GM21723 (cell line): ENCODE measurements at regions not wholly inside any gene's neighbourhood (a gene's known extent, or its start where the extent isn't known, plus 50 kb on each side); places are given as distances from the start of the nearest gene placed in this dataset.
"Not testable (repeated sequence)": the region's sequence is repeated elsewhere in the genome, so short reads cannot be mapped to it uniquely, and the experiment has no call there.

Experiments
- ATAC-seq: cut with Tn5 transposase; IDR thresholded peaks from one replicate; pipeline ENCODE4 v1.9.1; 2021; ENCODE audit warnings: mild to moderate bottlenecking, moderate library complexity; ENCODE audit not compliant: unreplicated experiment

DNA sequence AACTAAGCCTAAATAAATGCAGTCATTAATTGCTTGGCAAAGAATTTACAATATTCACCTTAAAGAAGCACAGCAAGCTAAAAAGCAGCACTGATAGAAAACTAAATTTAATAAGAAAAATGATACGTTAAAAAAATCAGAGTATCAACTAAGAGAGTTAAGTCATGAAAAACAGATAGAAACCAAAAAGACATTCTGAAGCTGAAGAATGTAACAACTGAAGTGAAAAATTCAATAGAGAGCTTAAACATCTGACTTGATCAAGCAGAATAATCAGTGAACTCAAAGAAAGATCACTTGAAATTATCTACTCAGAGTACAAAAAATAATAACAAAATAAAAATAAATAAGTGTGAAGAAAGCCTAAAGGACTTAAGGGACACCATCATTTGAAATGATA lies 588.0 kb upstream of the HS3ST1 start:
- no peak for ATAC-seq

GRCh38 chr4:12005471-12005870 lies 576.8 kb upstream of the HS3ST1 start:
- ATAC-seq = no peak

- ATAC-seq = not testable (repeated sequence)
Observed at GRCh38 chr4:11996581-11996980, 567.9 kb upstream of the HS3ST1 start.

GRCh38 chr4:11976726-11977263 lies 548.1 kb upstream of the HS3ST1 start:
- ATAC-seq = no peak

GRCh38 chr4:11973270-11973669 lies 544.6 kb upstream of the HS3ST1 start:
- ATAC-seq = no peak

GRCh38 chr4:11970754-11971153 lies 542.1 kb upstream of the HS3ST1 start:
- ATAC-seq = no peak

DNA sequence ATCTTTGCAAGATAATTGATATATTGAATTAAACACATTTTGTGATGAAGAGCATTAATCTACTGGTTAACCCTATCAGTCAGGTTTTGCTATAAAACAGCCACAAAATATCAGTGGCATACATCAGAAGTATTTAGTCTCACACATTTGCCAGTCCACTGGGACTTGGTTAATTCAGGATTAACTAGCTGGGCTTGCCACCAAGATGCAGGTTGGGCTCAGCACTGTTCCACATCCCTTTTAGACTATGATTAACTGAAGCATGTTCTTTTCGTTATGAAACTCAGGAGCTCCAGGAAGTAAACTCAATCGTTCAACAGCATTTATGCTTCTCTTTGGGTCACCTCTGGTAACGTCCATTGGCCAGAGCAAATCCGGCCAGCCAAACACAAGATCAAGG lies 538.1 kb upstream of the HS3ST1 start:
- ATAC-seq = no peak

- ATAC-seq = no peak
Observed at GRCh38 chr4:11954093-11954492, 525.4 kb upstream of the HS3ST1 start.

DNA sequence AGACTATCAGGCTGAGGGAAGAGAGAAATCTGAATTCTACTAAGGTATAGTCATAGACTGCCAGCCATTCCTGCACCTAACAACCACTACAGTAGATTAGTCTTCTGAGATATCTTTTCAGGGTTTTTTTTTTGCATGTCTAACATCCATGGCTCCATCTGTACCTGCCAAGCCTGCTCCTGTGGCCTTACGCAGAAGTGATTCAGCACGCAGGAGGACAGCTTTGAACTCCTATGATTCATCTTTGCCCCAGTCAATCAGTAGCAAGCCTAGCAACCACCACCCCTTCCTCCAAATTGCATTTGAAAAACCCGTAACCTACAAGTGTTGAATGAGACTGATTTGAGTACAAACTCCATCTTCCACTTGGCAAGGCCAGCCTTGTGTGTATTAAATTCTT lies 520.7 kb upstream of the HS3ST1 start:
- no peak for ATAC-seq

DNA sequence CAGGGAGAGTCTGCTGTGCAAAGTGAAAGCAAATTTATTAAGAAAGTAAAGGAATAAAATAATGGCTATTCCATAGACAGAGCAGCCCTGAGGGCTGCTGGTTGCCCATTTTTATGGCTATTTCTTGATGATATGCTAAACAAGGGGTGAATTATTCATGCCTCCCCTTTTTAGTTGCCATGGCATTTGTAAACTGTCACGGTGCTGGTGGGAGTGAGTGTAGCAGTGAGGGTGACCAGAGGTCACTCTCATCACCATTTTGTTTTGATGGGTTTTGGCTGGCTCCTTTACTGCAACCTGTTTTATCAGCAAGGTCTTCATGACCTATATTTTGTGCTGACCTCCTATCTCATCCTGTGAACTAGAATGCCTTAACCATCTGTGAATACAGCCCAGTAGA lies 518.9 kb upstream of the HS3ST1 start:
- not testable (repeated sequence) for ATAC-seq

DNA sequence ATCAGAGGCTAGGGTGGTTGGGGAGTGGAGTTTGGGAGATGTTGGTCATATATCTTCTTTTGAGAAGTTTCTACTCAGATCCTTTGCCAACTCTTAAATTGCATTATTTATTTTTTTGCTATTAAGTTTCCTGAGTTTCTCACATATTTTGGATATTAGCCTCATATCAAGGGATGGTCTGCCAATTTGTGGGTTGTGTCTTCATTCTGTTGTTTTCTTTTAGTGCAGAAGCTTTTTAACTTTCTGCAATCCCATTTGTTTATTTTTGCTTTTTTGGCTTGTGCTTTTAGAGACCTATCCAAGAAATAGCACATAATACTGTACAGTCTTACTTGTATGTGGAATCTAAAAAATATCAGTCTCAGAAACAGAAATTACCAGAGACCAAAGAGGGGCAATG lies 509.2 kb upstream of the HS3ST1 start:
- ATAC-seq = no peak

DNA sequence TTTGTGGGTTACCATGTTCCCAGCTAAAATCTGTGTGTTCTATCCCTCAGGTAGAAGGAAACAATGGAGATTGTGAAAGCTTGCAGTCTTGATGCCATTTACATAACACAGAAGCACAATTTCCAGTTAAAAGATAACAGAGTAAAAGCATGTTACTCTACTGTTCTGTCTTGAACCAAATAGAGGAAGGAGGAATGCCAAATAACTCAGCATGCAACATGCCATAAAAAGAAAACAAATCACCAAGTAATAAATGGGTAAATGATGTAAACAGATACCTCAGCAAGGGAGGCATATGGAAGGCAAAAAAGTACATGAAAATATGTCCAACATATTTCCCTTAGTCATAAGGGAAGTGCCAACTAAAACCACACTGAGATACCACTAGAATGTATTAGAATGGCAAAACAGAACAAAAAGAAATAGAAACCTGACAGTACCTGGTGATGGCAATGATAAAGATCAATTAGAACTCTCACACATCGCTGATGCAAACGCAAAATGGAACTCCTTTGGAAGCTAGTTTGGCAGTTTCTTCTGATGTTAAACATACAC lies 502.6 kb upstream of the HS3ST1 start:
- no peak for ATAC-seq

GRCh38 chr4:11929080-11929479 lies 500.4 kb upstream of the HS3ST1 start:
- ATAC-seq = no peak

DNA sequence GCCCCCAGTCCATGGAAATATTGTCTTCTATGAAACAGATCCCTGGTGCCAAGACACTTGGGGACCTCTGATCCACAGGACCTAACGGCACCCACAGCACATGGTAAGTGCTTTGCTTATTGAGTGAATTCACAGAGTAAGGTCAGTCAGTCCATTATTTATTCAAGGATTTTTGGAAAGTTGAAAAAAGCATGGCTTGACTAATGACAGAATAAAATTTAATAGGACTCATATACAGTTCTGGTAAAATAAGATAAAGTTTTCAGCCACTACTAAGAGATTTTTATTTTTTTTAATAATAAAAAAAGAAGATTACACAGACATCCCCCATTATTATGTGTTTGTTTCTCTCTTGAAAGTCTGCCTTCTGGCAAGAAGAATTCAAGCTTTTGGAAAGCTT lies 490.6 kb upstream of the HS3ST1 start:
- no peak for ATAC-seq

- ATAC-seq = no peak
Observed at GRCh38 chr4:11914406-11914805, 485.7 kb upstream of the HS3ST1 start.

- ATAC-seq = no peak
Observed at GRCh38 chr4:11912886-11913285, 484.2 kb upstream of the HS3ST1 start.

- no peak for ATAC-seq
Observed at GRCh38 chr4:11910812-11911211, 482.1 kb upstream of the HS3ST1 start.

DNA sequence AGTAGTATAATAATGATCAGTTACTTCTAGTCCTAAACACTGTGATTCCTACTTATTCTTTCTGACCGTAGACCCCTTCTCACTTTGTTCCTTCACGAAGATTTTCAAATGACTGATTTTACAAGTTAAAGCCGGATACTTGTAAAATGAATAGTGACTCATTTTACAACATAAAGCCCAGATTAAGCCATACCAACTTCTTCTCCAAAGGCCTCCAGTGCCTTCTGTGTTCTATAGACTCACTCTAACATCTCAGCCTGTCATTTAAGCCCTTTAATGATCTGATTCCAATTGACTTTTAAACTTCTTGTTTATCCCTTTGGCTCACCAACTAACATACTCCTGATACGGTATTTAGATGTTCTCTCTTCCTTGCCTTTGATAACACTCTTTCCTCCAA lies 480.0 kb upstream of the HS3ST1 start:
- no peak for ATAC-seq

GRCh38 chr4:11908205-11908604 lies 479.5 kb upstream of the HS3ST1 start:
- no peak for ATAC-seq

GRCh38 chr4:11904846-11905739 lies 476.4 kb upstream of the HS3ST1 start:
- ATAC-seq = no peak

DNA sequence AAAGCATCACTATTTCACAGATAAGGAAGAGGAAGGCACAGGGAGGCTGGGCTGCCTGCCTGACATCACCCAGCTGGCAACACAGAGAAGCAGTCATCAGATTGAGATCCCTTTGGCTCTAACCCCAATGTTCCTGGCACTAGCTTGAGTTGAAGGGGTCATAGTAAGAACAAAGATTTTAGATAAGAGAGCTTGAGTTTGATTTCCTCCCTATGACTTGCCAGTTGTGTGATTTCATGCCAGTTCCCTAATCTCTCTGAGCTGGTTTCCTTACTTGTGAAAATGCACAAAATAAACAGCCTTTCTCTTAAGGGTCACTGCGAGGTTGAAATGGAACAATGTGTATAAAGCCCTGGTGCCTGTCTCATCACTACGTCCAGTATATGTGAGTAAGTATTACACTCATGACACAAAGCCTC lies 475.4 kb upstream of the HS3ST1 start:
- no peak for ATAC-seq

DNA sequence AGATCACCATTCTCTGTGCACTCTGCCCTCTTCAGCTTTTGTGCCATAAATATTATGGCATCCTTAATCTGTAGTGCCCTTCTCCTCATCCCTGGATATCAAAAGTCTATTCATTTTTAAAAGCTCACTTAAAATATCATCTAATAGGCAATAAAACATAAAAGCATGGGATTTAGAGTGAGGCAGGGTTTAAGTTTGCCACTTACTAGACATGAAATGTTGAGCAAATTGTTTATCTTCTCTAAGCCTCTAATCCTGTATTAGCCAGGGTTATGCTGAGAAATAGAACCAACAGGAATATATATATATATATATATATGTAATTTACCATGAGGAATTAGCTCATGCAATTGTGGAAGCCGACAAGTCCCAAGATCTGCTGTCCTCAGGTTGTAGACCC lies 472.4 kb upstream of the HS3ST1 start:
- ATAC-seq = no peak
